HG02884 (cell line): ENCODE measurements at regions not wholly inside any gene's neighbourhood (a gene's known extent, or its start where the extent isn't known, plus 50 kb on each side); places are given as distances from the start of the nearest gene placed in this dataset.
A peak's percentile ranks its signal among the peaks of the same experiment; 100 is the strongest.
"Not testable (repeated sequence)": the region's sequence is repeated elsewhere in the genome, so short reads cannot be mapped to it uniquely, and the experiment has no call there.

ENCODE experiments used
- ATAC-seq: cut with Tn5 transposase; IDR thresholded peaks from one replicate; pipeline ENCODE4 v1.9.1; 2021; ENCODE audit warnings: mild to moderate bottlenecking, moderate library complexity; ENCODE audit not compliant: unreplicated experiment

GRCh38 chr2:184294831-184295230 is 303.5 kb upstream of the ZNF804A start:
- no peak for ATAC-seq

- no peak for ATAC-seq
These were observed 301.2 kb upstream of the ZNF804A start for GRCh38 chr2:184297085-184297484.

DNA sequence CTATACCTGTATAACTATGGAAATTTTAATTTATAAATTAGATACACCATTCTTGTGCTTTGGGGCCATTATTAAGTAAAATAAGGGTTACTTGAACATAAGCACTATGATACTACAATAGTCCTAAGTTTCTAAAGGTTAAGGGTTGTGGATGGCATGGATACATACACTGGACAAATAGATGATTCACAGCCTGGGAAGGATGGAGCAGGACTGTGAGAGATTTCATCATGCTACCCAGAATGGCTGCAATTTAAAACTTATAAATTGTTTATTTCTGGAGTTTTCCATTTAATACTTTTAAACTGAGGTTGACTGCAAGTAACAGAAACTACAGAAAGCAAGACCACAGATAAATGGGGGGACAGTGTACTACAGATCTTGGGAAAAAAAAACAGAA is 295.8 kb upstream of the ZNF804A start:
- ATAC-seq: no peak

DNA sequence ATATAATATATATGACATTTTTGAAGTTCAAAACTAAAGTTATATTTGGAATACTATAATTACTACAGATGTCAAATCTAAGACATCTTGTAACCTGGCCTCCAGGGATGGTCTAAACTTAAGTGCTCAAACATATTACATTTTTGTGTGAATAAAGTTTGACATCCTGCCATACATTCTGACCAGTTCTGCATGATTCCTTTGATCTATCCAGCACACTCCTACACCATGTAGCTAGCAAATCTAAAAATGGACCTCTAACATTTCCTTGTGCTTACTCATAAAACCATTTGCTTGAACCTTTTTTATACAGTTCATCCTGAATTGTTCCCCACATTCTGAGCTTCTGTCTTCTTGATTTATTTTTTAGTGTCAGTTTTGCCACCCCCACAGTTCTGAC is 294.3 kb upstream of the ZNF804A start:
- ATAC-seq: no peak

GRCh38 chr2:184305105-184305504 is 293.2 kb upstream of the ZNF804A start:
- ATAC-seq: no peak

- ATAC-seq: no peak
These were observed 289.6 kb upstream of the ZNF804A start for GRCh38 chr2:184308706-184309105.

GRCh38 chr2:184312970-184313369 is 285.4 kb upstream of the ZNF804A start:
- ATAC-seq: no peak

DNA sequence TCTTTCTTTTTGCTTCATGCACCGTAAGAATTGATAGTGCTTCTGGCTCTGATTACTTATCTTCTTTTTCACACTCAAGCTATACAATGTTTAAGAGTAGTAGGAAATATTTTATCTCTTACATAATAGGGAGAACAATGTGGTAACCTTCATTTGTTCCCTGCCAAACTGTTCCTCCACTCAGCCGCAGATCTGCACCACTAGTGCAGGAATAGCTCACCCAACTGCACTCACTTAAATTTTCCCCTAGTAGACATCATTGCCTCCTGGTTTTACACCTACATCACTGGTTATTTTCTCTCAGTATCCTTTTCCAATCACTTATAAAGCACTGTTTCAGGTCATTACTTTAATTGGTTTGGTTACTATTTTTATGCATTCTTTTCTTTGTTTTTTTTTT is 283.5 kb upstream of the ZNF804A start:
- ATAC-seq: no peak

GRCh38 chr2:184316921-184317320 is 281.4 kb upstream of the ZNF804A start:
- ATAC-seq: no peak

DNA sequence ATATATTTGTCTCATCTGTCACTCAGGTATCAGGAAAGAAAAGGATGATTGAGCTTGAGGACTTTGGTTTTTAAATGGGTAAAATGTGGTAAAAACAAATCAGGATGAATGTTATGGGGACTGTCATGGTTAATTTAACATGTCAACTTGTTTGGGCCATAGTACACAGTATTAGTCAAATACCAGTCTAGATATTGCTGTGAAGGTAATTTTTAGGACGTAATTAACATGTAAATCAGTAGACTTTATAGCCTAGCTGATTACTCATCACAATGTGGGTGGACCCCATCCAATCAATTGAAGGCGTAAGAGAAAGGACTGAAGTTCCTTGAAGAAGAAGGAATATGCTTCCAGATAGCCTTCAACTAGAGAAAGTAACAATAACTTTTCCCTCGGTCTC is 275.7 kb upstream of the ZNF804A start:
- ATAC-seq: no peak

DNA sequence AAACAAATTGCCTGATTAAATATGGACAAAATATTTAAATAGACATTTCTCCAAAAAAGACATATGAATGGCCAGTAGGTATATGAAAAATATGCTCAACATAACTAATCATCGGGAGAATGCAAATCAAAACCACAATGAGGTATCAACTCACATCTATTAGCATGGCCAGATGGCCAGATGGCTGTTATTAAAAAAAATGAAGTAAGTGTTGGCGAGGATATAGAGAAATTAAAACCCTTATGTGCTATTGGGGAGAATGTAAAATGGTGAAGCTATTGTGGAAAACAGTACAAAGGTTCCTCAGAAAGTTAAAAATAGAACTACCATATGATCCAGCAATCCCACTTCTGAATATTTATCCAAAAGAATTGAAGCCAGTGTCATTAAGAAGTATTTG is 272.3 kb upstream of the ZNF804A start:
- no peak for ATAC-seq

GRCh38 chr2:184327805-184328204 is 270.5 kb upstream of the ZNF804A start:
- not testable (repeated sequence) for ATAC-seq

GRCh38 chr2:184330561-184330960 is 267.8 kb upstream of the ZNF804A start:
- not testable (repeated sequence) for ATAC-seq

- ATAC-seq: no peak
These were observed 261.6 kb upstream of the ZNF804A start for GRCh38 chr2:184336688-184337087.

- no peak for ATAC-seq
These were observed 259.6 kb upstream of the ZNF804A start for GRCh38 chr2:184338771-184339170.

GRCh38 chr2:184339966-184340365 is 258.4 kb upstream of the ZNF804A start:
- ATAC-seq: no peak

DNA sequence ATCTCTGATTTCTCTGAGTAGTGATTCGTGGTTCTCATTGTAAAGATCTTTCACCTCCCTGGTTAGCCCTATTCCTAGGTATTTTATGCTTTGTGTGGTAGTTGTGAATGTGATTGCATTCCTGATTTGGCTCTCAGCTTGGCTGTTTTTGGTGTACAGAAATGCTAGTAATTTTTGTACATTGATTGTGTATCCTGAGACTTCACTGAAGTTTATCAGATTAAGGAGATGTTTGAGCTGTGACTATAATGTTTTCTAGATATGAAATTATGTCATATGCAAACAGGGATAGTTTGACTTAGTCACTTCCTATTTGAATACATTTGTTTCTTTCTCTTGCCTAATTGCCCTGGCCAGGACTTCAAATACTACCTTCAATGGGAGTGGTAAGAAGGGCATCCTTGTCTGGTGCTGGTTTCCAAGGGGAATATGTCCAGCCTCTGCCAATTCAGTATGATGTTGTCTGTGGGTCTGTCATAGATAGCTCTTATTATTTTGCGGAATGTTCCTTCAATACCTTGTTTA is 251.9 kb upstream of the ZNF804A start:
- no peak for ATAC-seq

GRCh38 chr2:184351126-184351525 is 247.2 kb upstream of the ZNF804A start:
- ATAC-seq: no peak

- no peak for ATAC-seq
These were observed 241.3 kb upstream of the ZNF804A start for GRCh38 chr2:184357033-184357432.

GRCh38 chr2:184359379-184359778 is 238.9 kb upstream of the ZNF804A start:
- ATAC-seq: no peak

GRCh38 chr2:184363213-184363612 is 235.1 kb upstream of the ZNF804A start:
- ATAC-seq: no peak

DNA sequence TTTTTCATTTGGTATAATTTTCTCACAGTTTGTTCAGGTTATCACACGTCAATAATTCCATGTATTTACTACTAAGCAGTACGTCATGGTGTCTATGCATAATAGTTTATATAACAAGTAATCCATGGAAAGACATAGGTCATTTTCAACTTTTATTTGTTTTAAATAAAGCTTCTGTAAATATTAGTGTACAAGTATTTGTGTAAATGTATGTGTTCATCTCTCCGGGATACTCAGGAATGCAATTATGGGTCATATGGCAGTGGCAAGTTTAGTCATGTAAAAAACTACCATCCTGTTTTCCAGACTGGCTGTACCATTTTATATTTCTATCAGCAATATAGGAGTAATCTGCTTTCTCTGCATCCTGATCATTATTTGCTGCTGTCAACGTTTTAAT is 231.1 kb upstream of the ZNF804A start:
- ATAC-seq: no peak

DNA sequence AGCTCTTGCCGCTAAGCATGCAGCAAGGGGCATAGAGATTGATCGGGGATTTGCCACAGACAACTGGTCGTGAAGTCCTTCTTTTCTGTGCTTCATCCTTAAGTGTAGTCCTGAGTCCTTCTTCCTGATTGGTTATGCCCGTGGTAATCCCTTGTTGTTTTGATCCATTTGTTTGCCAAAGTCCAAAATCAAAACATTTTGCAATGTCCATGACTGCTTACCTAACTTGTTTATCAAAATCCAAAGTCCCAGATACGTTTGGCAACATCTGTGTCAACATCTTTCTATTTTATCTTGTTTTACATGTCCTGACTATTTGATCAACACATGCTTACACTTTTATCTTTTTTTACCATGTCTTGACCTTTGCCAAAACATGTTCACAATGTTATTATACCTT is 229.0 kb upstream of the ZNF804A start:
- ATAC-seq: no peak

DNA sequence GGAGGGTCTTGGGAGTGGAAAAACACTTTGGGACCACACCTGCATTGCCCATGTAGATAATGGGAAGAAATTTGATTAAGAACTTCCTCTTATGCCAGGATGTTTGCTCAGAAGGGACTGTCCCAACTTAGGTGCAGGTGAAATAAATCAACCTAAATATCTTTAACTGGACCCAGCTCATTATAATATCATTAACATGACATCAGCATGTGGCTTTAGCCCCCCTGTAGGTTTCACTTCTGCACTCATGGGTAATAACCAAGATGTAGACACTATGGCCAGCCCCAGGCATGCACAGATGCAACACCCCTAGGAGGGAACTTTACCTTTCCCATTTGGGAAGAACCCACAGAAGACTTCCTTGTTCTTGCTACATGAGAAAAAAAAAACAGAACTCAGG is 227.4 kb upstream of the ZNF804A start:
- peak; percentile 59 for ATAC-seq
